Natural killer cell (primary cell): ENCODE measurements at regions not wholly inside any gene's neighbourhood (a gene's known extent, or its start where the extent isn't known, plus 50 kb on each side); places are given as distances from the start of the nearest gene placed in this dataset.

Experiments used
- ATAC-seq, 3 donors: fragments of 150-1000 bp in 2 of 3; fragments of 200-7000 bp in 1 of 3; cut with Tn5 transposase; 1 replicate in 1 of 3; 2 replicates in 2 of 3; pipeline ENCODE4 v1.10.0; 2021; ENCODE audit warnings: mild to moderate bottlenecking in 2 of 3, moderate library complexity in 2 of 3
- DNase-seq, 2 donors: peaks; one replicate each; pipeline versions ENCODE4 v3.0.0 to v3.0.0-alpha.2; 2013 to 2021; ENCODE audit warnings: mixed read lengths in 1 of 2
- H3K27ac ChIP-seq: one replicate; pipeline ENCODE4 v1.5.1; 2013; ENCODE audit warnings: mild to moderate bottlenecking, low read length
- H3K27me3 ChIP-seq: one replicate; pipeline ENCODE4 v1.6.1; 2013; ENCODE audit warnings: low read length; ENCODE audit not compliant: control insufficient read depth, insufficient read depth
- H3K36me3 ChIP-seq: one replicate; pipeline ENCODE4 v1.6.1; 2013; ENCODE audit warnings: low read length; ENCODE audit not compliant: control insufficient read depth, insufficient read depth
- H3K4me1 ChIP-seq: one replicate; pipeline ENCODE4 v1.6.1; 2013; ENCODE audit warnings: low read length; ENCODE audit not compliant: control insufficient read depth, insufficient read depth
- H3K4me3 ChIP-seq: one replicate; pipeline ENCODE4 v1.5.1; 2013; ENCODE audit warnings: low read length
- H3K9me3 ChIP-seq: one replicate; pipeline ENCODE4 v1.6.1; 2013; ENCODE audit warnings: low read length; ENCODE audit not compliant: control insufficient read depth, insufficient read depth
- H3K27ac Mint-ChIP-seq, 2 donors: one replicate each; pipeline ENCODE4 v1.8.0; 2022; ENCODE audit warnings: mild to moderate bottlenecking in 2 of 2, mixed read lengths in 2 of 2, moderate library complexity in 1 of 2
- H3K27me3 Mint-ChIP-seq, 2 donors: one replicate each; pipeline ENCODE4 v1.8.0; 2022; ENCODE audit warnings: low read depth in 2 of 2, mixed read lengths in 2 of 2
- H3K36me3 Mint-ChIP-seq: one replicate; pipeline ENCODE4 v1.8.0; 2022; ENCODE audit warnings: mixed read lengths
- H3K4me1 Mint-ChIP-seq, 2 donors: one replicate each; pipeline ENCODE4 v1.8.0; 2022; ENCODE audit warnings: mixed read lengths in 2 of 2
- H3K4me3 Mint-ChIP-seq: one replicate; pipeline ENCODE4 v1.8.0; 2022; ENCODE audit warnings: mild to moderate bottlenecking, moderate library complexity, mixed read lengths
- H3K9me3 Mint-ChIP-seq, 2 donors: one replicate each; pipeline ENCODE4 v1.8.0; 2022; ENCODE audit warnings: mixed read lengths in 2 of 2
- WGBS: methylation state at CpG from one replicate; pipeline ENCODE4 v1.1.7; 2013; ENCODE audit warnings: missing lambda C conversion rate; ENCODE audit not compliant: insufficient coverage; 5-methylcytosine and 5-hydroxymethylcytosine counted together
- intact Hi-C: fragments of 100-400 bp; cut with micrococcal nuclease; formaldehyde crosslinking; loops from one replicate; pipeline ENCODE4 v1.14.2; 2022
- TF ChIP-seq, protein P1 (sequence below): fragments of 200-600 bp; IDR thresholded peaks from one replicate; pipeline ENCODE4 v1.8.0; 2022; ENCODE audit warnings: antibody characterized with exemption

DNA sequence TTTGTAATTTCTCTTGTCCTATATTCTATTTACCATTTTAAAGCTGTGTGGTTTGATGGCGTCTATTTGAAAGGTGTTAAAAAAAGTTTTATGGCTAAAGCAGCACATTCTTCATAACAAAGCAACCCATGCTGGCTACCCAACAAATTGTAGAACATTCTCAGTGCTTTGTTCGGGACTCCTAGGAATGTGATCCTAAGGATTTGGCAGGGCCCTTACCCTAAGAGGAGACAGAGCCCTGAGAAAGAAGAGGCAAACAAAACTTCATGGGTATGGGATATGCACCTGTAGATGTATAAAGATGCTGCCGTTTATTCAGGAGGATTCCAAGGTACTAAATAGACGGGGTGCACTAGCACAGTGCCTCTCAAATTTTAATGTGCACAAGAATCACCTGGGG, 370.8 kb upstream of the DIPK2B start:
- no peak for ATAC-seq
- Histone ChIP-seq H3K4me3 (no peak overlapping the region), H3K27ac (no peak overlapping the region), H3K27me3 (no peaks in the 10 kb centered on the region), H3K9me3 (no peaks in the 10 kb centered on the region), H3K4me1 (no peaks in the 10 kb centered on the region), H3K36me3 (no peaks in the 10 kb centered on the region)
- H3K4me1 Mint-ChIP-seq, result no peaks in the 10 kb centered on the region
- no peak for DNase-seq
- WGBS, result 100% methylated on average over 2 of the region's 4 CpGs
- H3K4me3 Mint-ChIP-seq, result no peak overlapping the region
- no peaks in the 10 kb centered on the region for H3K36me3 Mint-ChIP-seq
- TF ChIP-seq, protein P1, sequence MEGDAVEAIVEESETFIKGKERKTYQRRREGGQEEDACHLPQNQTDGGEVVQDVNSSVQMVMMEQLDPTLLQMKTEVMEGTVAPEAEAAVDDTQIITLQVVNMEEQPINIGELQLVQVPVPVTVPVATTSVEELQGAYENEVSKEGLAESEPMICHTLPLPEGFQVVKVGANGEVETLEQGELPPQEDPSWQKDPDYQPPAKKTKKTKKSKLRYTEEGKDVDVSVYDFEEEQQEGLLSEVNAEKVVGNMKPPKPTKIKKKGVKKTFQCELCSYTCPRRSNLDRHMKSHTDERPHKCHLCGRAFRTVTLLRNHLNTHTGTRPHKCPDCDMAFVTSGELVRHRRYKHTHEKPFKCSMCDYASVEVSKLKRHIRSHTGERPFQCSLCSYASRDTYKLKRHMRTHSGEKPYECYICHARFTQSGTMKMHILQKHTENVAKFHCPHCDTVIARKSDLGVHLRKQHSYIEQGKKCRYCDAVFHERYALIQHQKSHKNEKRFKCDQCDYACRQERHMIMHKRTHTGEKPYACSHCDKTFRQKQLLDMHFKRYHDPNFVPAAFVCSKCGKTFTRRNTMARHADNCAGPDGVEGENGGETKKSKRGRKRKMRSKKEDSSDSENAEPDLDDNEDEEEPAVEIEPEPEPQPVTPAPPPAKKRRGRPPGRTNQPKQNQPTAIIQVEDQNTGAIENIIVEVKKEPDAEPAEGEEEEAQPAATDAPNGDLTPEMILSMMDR, result no peak
- no peak overlapping the region for H3K27ac Mint-ChIP-seq
- intact Hi-C loops, result no loop called here
- H3K9me3 Mint-ChIP-seq, result no peaks in the 10 kb centered on the region
- H3K27me3 Mint-ChIP-seq, result no peaks in the 10 kb centered on the region

DNA sequence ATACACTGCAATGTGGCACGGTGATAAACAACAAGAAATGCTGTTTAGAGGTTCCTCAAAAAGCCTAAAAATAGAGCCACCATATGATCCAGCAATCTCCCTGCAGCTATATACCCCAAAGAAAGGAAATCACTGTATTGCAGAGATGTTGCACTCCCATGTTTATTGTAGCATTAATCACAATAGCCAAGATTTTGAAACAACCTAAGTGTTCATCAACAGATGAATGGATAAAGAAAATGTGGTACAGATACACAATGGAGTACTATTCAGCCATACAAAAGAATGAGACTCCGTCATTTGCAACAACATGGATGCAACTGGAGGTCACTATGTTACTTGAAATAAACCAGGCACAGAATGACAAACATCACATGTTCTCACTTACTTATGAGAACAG, 365.8 kb upstream of the DIPK2B start:
- Mint-ChIP-seq H3K4me3 (no peak overlapping the region), H3K27me3 (peaks cover 0 to 5% of the 10 kb centered on the region in 2 donors), H3K4me1 (no peaks in the 10 kb centered on the region), H3K27ac (no peak overlapping the region), H3K9me3 (no peaks in the 10 kb centered on the region), H3K36me3 (no peaks in the 10 kb centered on the region)
- Histone ChIP-seq H3K27ac (no peak overlapping the region), H3K4me3 (no peak overlapping the region), H3K4me1 (no peaks in the 10 kb centered on the region), H3K27me3 (no peaks in the 10 kb centered on the region), H3K36me3 (no peaks in the 10 kb centered on the region), H3K9me3 (no peaks in the 10 kb centered on the region)
- TF ChIP-seq, protein P1, result no peak
- intact Hi-C loops, result no loop called here
- WGBS, result 75% methylated on average over 1 of the region's 2 CpGs
- no peak for ATAC-seq
- no peak for DNase-seq

DNA sequence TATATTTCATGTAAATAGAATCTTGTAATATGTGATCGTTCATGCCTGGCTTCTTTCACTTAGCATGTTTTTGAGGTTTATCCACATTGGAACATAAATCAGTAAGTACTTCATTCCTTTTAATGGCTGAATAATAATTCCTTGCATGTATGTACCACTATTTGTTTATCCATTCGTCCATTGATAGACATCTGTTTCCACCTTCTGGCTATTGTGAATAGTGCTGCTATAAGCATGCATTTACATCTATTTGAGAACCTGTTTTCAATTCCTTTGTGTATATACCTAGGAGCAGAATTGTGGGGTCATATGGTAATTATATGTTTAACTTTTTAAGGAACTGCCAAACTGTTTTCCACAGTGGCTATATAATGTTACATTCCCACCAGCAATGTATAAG, 356.7 kb upstream of the DIPK2B start:
- H3K27ac Mint-ChIP-seq, result no peak overlapping the region
- Histone ChIP-seq H3K4me1 (no peaks in the 10 kb centered on the region), H3K36me3 (no peaks in the 10 kb centered on the region), H3K27me3 (no peaks in the 10 kb centered on the region), H3K9me3 (no peaks in the 10 kb centered on the region), H3K27ac (no peak overlapping the region), H3K4me3 (no peak overlapping the region)
- TF ChIP-seq, protein P1, result no peak
- H3K9me3 Mint-ChIP-seq, result peaks cover 0 to 2% of the 10 kb centered on the region in 2 donors
- H3K4me3 Mint-ChIP-seq, result no peak overlapping the region
- peaks cover 6 to 21% of the 10 kb centered on the region in 2 donors for H3K27me3 Mint-ChIP-seq
- ATAC-seq, result no peak
- WGBS, result no CpG with 5 or more reads among the region's 2 CpGs
- intact Hi-C loops, result no loop called here
- H3K36me3 Mint-ChIP-seq, result peaks cover 5% of the 10 kb centered on the region
- no peak for DNase-seq
- no peaks in the 10 kb centered on the region for H3K4me1 Mint-ChIP-seq

DNA sequence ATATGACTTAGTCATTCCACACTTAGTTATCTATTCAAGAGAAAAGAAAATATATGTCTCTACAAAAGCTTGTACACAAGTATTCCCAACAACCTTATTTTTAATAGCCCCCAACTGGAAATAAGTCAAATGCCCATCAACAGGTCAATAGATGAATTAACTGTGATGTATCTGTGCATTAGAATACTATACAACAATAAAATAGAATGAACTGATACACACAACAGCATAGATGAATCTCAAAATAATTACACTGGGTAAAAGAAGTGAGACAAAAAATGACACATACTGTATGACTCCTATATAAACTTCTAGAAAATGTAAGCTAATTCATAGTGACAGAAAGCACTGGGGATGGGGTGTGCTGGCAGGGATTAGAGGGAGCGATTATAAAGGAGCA, 354.1 kb upstream of the DIPK2B start:
- Mint-ChIP-seq H3K27ac (no peak overlapping the region), H3K36me3 (no peaks in the 10 kb centered on the region), H3K4me3 (no peak overlapping the region), H3K4me1 (no peaks in the 10 kb centered on the region), H3K27me3 (peaks cover 2 to 8% of the 10 kb centered on the region in 2 donors), H3K9me3 (no peaks in the 10 kb centered on the region)
- Histone ChIP-seq H3K9me3 (no peaks in the 10 kb centered on the region), H3K4me1 (no peaks in the 10 kb centered on the region), H3K4me3 (no peak overlapping the region), H3K36me3 (no peaks in the 10 kb centered on the region), H3K27ac (no peak overlapping the region), H3K27me3 (no peaks in the 10 kb centered on the region)
- no peak for DNase-seq
- TF ChIP-seq, protein P1, result no peak
- intact Hi-C loops, result no loop called here
- no peak for ATAC-seq
- WGBS, result no CpG with 5 or more reads among the region's 1 CpG
